ENCODE measurements at regions not wholly inside any gene's neighbourhood (a gene's known extent, or its start where the extent isn't known, plus 50 kb on each side); places are given as distances from the start of the nearest gene placed in this dataset.

- Mint-ChIP-seq H3K36me3 (no peaks in the 10 kb centered on the region), H3K27me3 (ENCODE audit: insufficient read depth, low read depth) (peaks cover 14% of the 10 kb centered on the region), H3K27ac (peak overlapping the region; percentile 77), H3K4me3 (peak overlapping the region; percentile 10), H3K9me3 (no peaks in the 10 kb centered on the region), H3K4me1 (peaks cover 14% of the 10 kb centered on the region)
- H3K79me2 ChIP-seq (ENCODE audit: low read depth) = no peaks in the 10 kb centered on the region
- peak overlapping the region; percentile 90 for H2AFZ ChIP-seq (replicated peaks)
- H3K4me1 ChIP-seq = peaks cover 22% of the 10 kb centered on the region
- no peaks in the 10 kb centered on the region for H3K9me3 ChIP-seq (ENCODE audit: low read depth)
- H3K4me2 ChIP-seq = peak overlapping the region; percentile 34
- H3K36me3 ChIP-seq = no peaks in the 10 kb centered on the region
- H4K20me1 ChIP-seq (ENCODE audit: low read depth) = no peaks in the 10 kb centered on the region
- H3K4me3 ChIP-seq = no peak overlapping the region
- H3K27me3 ChIP-seq = no peaks in the 10 kb centered on the region
- no peak overlapping the region for H3K9ac ChIP-seq
- peak; percentile 55 for DNase-seq (ENCODE audit: low spot score)
- peak overlapping the region; percentile 75 for H3K27ac ChIP-seq
- TF ChIP-seq CTCF (IDR thresholded peaks at IDR 0.05) (peak; percentile 35), EZH2phosphoT487 (IDR thresholded peaks at IDR 0.05) (no peak)
- H3F3A ChIP-seq (ENCODE audit: low read depth) = peaks cover 23% of the 10 kb centered on the region
Measured at GRCh38 chr5:61277190-61277589, 54.9 kb upstream of the ZSWIM6 start.

GRCh38 chr5:61277781-61278180 lies 54.3 kb upstream of the ZSWIM6 start:
- peak overlapping the region; percentile 90 for H2AFZ ChIP-seq (replicated peaks)

GRCh38 chr5:61279725-61280124 lies 52.3 kb upstream of the ZSWIM6 start:
- no peaks in the 10 kb centered on the region for H3K79me2 ChIP-seq (ENCODE audit: low read depth)
- Mint-ChIP-seq H3K36me3 (no peaks in the 10 kb centered on the region), H3K9me3 (no peaks in the 10 kb centered on the region), H3K27ac (no peak overlapping the region), H3K4me1 (peaks cover 14% of the 10 kb centered on the region), H3K27me3 (ENCODE audit: insufficient read depth, low read depth) (peaks cover 14% of the 10 kb centered on the region), H3K4me3 (no peak overlapping the region)
- H3K27me3 ChIP-seq = no peaks in the 10 kb centered on the region
- H3K9ac ChIP-seq = no peak overlapping the region
- H3K9me3 ChIP-seq (ENCODE audit: low read depth) = no peaks in the 10 kb centered on the region
- H3K4me2 ChIP-seq = no peak overlapping the region
- H3K4me3 ChIP-seq = no peak overlapping the region
- no peak overlapping the region for H3K27ac ChIP-seq
- TF ChIP-seq EZH2phosphoT487 (IDR thresholded peaks at IDR 0.05) (no peak), CTCF (IDR thresholded peaks at IDR 0.05) (no peak), EZH2 (IDR thresholded peaks at IDR 0.05) (no peak)
- H3K4me1 ChIP-seq = peaks cover 12% of the 10 kb centered on the region
- DNase-seq (ENCODE audit: low spot score) = no peak
- H2AFZ ChIP-seq (replicated peaks) = no peak overlapping the region
- H3K36me3 ChIP-seq = no peaks in the 10 kb centered on the region
- peaks cover 23% of the 10 kb centered on the region for H3F3A ChIP-seq (ENCODE audit: low read depth)
- no peaks in the 10 kb centered on the region for H4K20me1 ChIP-seq (ENCODE audit: low read depth)

More at GRCh38 chr5:61277781-61278180, 54.3 kb upstream of the ZSWIM6 start:
- no peak for DNase-seq (ENCODE audit: low spot score)
- peaks cover 19% of the 10 kb centered on the region for H3K4me1 ChIP-seq
- H3K27ac ChIP-seq = peak overlapping the region; percentile 75
- H3F3A ChIP-seq (ENCODE audit: low read depth) = peaks cover 23% of the 10 kb centered on the region
- H3K27me3 Mint-ChIP-seq (ENCODE audit: insufficient read depth, low read depth) = peaks cover 14% of the 10 kb centered on the region
- peak overlapping the region; percentile 77 for H3K27ac Mint-ChIP-seq
- TF ChIP-seq CTCF (IDR thresholded peaks at IDR 0.05) (no peak), EZH2phosphoT487 (IDR thresholded peaks at IDR 0.05) (no peak), EZH2 (IDR thresholded peaks at IDR 0.05) (no peak)
- H3K4me3 ChIP-seq = no peak overlapping the region
- no peaks in the 10 kb centered on the region for H3K36me3 Mint-ChIP-seq
- H4K20me1 ChIP-seq (ENCODE audit: low read depth) = no peaks in the 10 kb centered on the region
- H3K36me3 ChIP-seq = no peaks in the 10 kb centered on the region
- no peaks in the 10 kb centered on the region for H3K27me3 ChIP-seq
- H3K9me3 Mint-ChIP-seq = no peaks in the 10 kb centered on the region
- no peak overlapping the region for H3K9ac ChIP-seq
- no peak overlapping the region for H3K4me3 Mint-ChIP-seq
- H3K4me2 ChIP-seq = no peak overlapping the region
- H3K4me1 Mint-ChIP-seq = peaks cover 14% of the 10 kb centered on the region
- H3K79me2 ChIP-seq (ENCODE audit: low read depth) = no peaks in the 10 kb centered on the region
- H3K9me3 ChIP-seq (ENCODE audit: low read depth) = no peaks in the 10 kb centered on the region
